Body of pancreas (tissue), 4 donors: ENCODE measurements at regions not wholly inside any gene's neighbourhood (a gene's known extent, or its start where the extent isn't known, plus 50 kb on each side); places are given as distances from the start of the nearest gene placed in this dataset.

Experiments
- CTCF ChIP-seq, 7 experiments: fragments of 450-650 bp in 4 of 7; fragments of 200-600 bp in 3 of 7; sonication (generic) in 3 of 7; IDR thresholded peaks; one replicate each; pipeline ENCODE4 v1.5.1; 2016 to 2019; ENCODE audit warnings: antibody characterized with exemption in 7 of 7
- POLR2A ChIP-seq, 3 donors: fragments of 450-650 bp; IDR thresholded peaks; one replicate each; pipeline ENCODE4 v1.6.1; 2016; ENCODE audit warnings: antibody characterized with exemption in 3 of 3, mild to moderate bottlenecking in 2 of 3

- TF ChIP-seq POLR2A (IDR thresholded peaks at IDR 0.05): no peak
- TF ChIP-seq CTCF (IDR thresholded peaks at IDR 0.05): no peak
Observed at GRCh38 chr6:48472535-48472934, 361.5 kb upstream of the PTCHD4 start.
